Activated T-cell treated with anti-CD3 and anti-CD28 coated beads, Interleukin-2, amount 50 U/mL, for 4 hours (primary cell): ENCODE measurements at regions not wholly inside any gene's neighbourhood (a gene's known extent, or its start where the extent isn't known, plus 50 kb on each side); places are given as distances from the start of the nearest gene placed in this dataset.

Experiments used
- ATAC-seq, 2 donors: fragments of 200-7000 bp; cut with Tn5 transposase; one replicate each; pipeline ENCODE4 v1.10.0; 2021
- DNase-seq: peaks from one replicate; pipeline ENCODE4 v3.0.0-alpha.2; 2020
- H3K27me3 Mint-ChIP-seq: one replicate; pipeline ENCODE4 v1.8.0; 2021; ENCODE audit warnings: low read depth, mixed read lengths
- H3K36me3 Mint-ChIP-seq: one replicate; pipeline ENCODE4 v1.8.0; 2022; ENCODE audit warnings: mixed read lengths; ENCODE audit not compliant: insufficient read depth
- H3K4me1 Mint-ChIP-seq: one replicate; pipeline ENCODE4 v1.8.0; 2021; ENCODE audit warnings: low read depth, mixed read lengths
- H3K4me3 Mint-ChIP-seq: one replicate; pipeline ENCODE4 v1.8.0; 2021; ENCODE audit warnings: mild to moderate bottlenecking, moderate library complexity, mixed read lengths
- H3K9me3 Mint-ChIP-seq: one replicate; pipeline ENCODE4 v1.8.0; 2021; ENCODE audit warnings: mixed read lengths

DNA sequence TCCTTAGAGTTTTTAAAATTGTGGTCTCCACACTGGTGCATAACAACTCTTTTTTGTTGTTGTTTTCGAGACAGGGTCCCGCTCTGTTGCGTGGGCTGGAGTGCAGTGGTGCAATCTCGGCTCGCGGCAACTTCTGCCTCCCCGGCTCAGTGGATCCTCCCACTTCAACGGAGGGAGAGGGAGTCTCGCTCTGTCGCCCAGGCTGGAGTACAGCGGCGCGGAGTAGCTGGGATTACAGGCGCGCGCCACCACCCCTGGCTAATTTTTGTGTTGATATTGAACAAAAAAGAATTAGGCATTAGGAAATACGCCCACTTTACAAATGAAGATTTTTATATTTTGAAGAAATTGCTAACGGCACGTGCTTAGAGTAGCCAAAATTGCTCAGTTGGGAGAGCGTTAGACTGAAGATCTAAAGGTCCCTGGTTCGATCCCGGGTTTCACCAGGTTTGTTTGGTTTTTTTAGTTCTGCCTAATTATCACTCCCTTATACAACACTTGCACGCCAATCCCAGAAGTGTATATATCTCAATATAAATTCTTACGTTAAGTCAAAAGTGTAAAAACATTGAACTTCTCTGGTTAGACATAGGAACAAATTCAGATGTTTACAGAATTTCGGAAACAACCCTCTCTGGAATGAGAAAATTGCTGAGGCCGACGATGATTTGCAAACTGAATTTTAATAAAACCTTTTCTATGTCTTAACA is 159.6 kb downstream of the TRIM27 start:
- peaks cover 82% of the 10 kb centered on the region for H3K27me3 Mint-ChIP-seq

DNA sequence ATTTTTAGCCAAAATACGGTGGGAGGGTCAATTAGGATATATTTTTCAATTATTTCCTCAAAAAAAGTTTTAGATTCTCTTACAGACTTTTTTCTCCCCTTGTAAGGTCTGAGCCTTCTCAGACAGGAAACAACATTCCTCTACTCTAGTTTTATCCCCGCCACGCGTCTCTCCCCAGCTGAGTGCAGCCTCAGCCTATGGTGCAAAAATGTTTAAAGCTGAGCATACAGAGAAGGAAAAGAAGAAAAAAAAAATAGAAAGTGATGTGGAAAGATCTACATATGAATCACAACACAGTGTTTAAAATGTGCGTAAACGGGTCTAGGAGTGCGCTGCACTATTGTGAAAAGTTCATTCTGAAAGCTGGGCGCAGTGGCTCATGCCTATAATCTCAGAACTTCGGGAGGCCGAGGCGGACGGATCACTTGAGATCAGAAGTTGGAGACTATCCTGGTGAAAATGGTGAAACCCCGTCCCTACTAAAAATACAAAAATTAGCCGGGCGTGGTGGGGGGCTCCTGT is 159.0 kb downstream of the TRIM27 start:
- H3K4me3 Mint-ChIP-seq = no peak overlapping the region
- peaks cover 5% of the 10 kb centered on the region for H3K9me3 Mint-ChIP-seq
- peaks cover 87% of the 10 kb centered on the region for H3K27me3 Mint-ChIP-seq
- ATAC-seq (no peak), DNase-seq (no peak)
- H3K36me3 Mint-ChIP-seq = no peaks in the 10 kb centered on the region
- H3K4me1 Mint-ChIP-seq = no peaks in the 10 kb centered on the region

More for the DNA sequence above, 159.6 kb downstream of the TRIM27 start:
- Mint-ChIP-seq H3K4me1 (no peaks in the 10 kb centered on the region), H3K4me3 (no peak overlapping the region), H3K36me3 (no peaks in the 10 kb centered on the region), H3K9me3 (peaks cover 5% of the 10 kb centered on the region)
- ATAC-seq (no peak), DNase-seq (no peak)

DNA sequence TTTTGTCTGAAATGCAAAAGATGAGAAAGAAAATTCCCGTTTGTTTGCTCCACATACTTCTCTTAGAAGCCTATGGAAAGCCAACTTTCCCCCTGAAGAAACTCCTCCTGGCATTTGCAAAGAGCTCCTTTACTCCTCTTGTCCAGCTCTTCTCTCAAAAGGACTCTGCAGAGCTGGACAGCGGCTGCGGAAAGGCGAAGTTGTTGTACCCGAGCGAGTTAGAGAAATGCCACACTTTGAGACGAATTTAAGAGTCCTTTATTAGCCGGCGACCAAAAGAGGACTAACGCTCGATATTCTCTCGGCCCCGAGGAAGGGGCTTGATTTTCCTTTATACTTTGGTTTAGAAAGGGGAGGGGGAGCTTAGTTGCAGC is 157.8 kb downstream of the TRIM27 start:
- H3K4me3 Mint-ChIP-seq = no peak overlapping the region
- no peaks in the 10 kb centered on the region for H3K4me1 Mint-ChIP-seq
- no peak for ATAC-seq
- H3K36me3 Mint-ChIP-seq = no peaks in the 10 kb centered on the region
- H3K9me3 Mint-ChIP-seq = peaks cover 5% of the 10 kb centered on the region
- H3K27me3 Mint-ChIP-seq = peaks cover 90% of the 10 kb centered on the region
- no peak for DNase-seq

DNA sequence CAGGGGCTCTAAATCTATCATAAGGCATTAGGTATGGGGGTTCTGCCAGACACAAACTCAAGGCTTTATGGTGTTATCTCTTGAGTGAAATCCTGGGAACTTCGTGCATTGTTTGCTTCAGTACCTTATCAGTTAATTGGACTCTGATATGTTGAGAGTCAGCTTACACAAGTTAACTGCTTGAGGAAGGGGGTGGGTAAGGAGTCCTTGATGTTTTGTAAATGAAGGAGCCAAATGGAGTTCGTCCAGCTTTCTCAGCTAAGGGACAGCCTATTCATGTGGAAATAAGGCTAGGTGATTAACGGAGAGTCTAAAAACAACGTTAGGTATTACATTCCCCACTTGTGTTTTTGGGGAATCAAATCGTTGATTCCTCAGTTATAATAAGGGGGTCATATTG is 157.4 kb downstream of the TRIM27 start:
- ATAC-seq = no peak
- no peaks in the 10 kb centered on the region for H3K36me3 Mint-ChIP-seq
- no peak for DNase-seq
- peaks cover 5% of the 10 kb centered on the region for H3K9me3 Mint-ChIP-seq
- H3K4me3 Mint-ChIP-seq = no peak overlapping the region
- peaks cover 95% of the 10 kb centered on the region for H3K27me3 Mint-ChIP-seq
- H3K4me1 Mint-ChIP-seq = no peaks in the 10 kb centered on the region

DNA sequence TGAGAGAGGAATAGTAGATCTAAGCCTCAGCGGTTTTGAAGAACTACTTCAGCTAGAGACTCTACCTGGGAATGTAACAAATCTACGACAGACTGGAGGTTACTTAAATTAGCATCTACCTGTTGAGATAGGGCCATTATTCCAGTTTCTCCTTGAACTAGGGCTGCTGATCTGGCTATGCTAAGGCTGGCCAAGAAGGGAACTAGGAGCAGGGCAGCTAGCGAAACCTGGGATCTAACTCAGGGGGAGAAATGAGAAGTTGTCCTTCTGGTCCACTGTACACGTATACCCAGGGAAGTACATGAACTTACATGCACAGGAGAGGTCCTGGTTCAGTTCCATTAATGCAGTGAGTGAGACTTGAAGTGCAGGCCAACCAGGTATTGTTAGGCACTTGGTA is 156.7 kb downstream of the TRIM27 start:
- ATAC-seq (no peak), DNase-seq (no peak)
- Mint-ChIP-seq H3K27me3 (peaks cover 96% of the 10 kb centered on the region), H3K4me3 (no peak overlapping the region), H3K9me3 (peaks cover 5% of the 10 kb centered on the region), H3K36me3 (no peaks in the 10 kb centered on the region), H3K4me1 (no peaks in the 10 kb centered on the region)

DNA sequence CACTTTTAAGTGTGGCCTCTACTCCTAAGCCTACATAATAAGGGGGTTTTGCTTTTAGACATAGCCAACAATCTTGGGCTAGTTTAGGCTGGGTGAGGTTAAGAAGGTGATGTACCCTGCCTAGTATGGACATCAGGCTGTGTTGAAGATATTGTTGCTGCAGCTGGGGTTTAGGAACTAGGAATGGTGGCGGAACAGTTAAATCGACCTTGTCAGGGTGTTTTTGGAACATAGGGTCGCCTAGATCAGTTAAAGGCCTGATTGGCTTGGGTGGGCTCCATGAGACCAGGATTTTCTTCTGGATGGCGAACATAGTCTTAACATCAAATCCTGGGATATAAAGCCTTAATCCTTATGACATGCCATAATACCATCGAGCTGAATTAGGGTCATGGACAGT is 156.1 kb downstream of the TRIM27 start:
- H3K4me1 Mint-ChIP-seq = no peaks in the 10 kb centered on the region
- H3K36me3 Mint-ChIP-seq = no peaks in the 10 kb centered on the region
- peaks cover 98% of the 10 kb centered on the region for H3K27me3 Mint-ChIP-seq
- DNase-seq = no peak
- H3K4me3 Mint-ChIP-seq = no peak overlapping the region
- peaks cover 5% of the 10 kb centered on the region for H3K9me3 Mint-ChIP-seq
- ATAC-seq = no peak

DNA sequence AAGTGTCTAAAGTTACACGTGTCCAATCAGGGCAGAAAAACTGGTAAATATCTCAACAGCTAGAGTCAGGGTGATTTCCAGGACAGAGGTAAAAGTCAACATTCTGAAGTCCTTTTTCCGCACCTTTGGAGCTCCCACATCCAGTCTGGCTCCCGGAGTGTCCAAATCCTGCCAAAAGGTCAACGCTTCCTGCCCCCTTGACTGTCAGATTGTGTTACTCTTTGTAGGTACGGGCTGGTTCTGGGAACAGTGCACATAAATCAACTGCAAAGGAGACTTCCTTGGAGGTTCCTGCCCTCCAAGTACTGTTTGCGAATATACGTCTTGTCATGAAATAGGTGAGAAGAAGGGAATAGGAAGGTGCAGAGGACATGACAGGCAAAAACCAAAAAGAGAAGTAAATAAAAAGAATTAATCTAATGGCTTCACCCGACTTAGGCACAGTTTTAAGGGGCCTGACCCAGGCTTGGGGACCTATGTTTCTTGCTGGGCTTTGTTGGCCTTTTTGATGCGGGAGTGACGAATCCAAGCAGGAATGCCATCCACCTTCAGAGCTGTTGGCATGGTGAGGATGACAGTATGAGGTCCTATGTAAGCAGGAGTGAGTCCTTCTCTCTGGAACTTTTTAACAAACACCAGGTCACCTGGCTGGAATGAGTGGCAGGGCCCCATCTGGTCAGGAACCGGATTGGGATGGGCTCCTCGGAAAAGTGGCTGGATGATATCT is 155.4 kb downstream of the TRIM27 start:
- ATAC-seq = no peak
- peaks cover 11% of the 10 kb centered on the region for H3K9me3 Mint-ChIP-seq
- DNase-seq = no peak
- H3K27me3 Mint-ChIP-seq = peaks cover 99% of the 10 kb centered on the region
- peaks cover 3% of the 10 kb centered on the region for H3K36me3 Mint-ChIP-seq
- no peak overlapping the region for H3K4me3 Mint-ChIP-seq
- H3K4me1 Mint-ChIP-seq = peaks cover 5% of the 10 kb centered on the region

DNA sequence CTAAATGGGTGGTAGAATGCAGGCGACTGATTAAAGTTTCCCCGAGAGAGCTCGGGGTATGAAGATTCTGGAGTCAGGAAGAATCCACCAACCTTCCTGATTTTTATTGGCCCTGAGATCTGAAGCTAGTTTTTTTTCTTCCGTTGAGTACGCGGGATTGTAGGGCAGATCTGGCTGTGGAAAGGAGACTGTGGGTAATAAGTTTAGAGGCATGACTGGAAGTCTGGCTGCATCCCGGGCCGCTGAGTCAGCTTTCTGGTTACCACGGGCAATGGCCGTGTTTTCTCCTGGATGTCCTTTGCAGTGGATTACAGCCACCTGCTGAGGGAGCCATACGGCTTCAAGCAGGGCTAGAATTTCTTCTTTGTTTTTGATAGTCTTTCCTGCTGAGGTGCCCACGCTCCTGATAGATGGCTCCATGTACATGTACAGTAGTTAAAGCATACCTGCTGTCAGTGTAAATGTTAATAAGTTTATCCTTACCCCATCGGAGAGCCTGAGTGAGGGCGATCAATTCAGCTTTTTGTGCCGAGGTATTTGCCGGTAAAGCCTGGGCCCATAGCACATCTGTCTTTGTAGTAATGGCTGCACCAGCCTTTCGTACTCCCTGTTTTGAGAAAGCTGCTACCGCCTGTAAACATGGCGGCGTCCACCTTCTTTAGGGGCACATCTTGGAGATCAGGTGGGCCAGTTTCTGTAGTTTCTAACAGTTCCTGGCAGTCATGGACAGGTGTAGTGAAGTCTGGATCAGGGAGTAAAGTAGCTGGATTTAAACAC is 154.0 kb downstream of the TRIM27 start:
- Mint-ChIP-seq H3K4me3 (no peak overlapping the region), H3K27me3 (peaks cover 99% of the 10 kb centered on the region), H3K9me3 (peaks cover 18% of the 10 kb centered on the region), H3K36me3 (peaks cover 3% of the 10 kb centered on the region), H3K4me1 (peaks cover 5% of the 10 kb centered on the region)
- DNase-seq (no peak), ATAC-seq (no peak)

DNA sequence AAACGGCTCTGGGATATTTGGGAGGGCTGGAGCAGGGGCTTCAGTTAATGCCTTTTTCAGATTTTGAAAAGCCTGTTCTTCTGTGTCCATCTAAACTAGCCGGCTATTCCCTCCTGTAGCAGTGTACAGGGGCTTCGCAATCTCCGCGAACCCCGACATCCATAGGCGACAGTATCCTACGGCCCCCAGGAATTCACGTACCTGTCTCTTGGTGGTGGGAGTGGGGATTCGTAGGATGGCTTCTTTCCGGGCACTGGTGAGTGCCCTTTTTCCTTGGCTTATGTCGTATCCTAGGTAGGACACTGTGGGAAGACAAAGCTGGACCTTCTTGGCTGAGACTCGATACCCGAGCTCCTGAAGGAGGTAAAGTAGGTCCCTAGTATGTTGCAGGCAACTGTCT is 153.1 kb downstream of the TRIM27 start:
- ATAC-seq (no peak), DNase-seq (no peak)
- Mint-ChIP-seq H3K9me3 (peaks cover 21% of the 10 kb centered on the region), H3K4me3 (no peak overlapping the region), H3K4me1 (peaks cover 5% of the 10 kb centered on the region), H3K36me3 (peaks cover 3% of the 10 kb centered on the region), H3K27me3 (peaks cover 97% of the 10 kb centered on the region)

DNA sequence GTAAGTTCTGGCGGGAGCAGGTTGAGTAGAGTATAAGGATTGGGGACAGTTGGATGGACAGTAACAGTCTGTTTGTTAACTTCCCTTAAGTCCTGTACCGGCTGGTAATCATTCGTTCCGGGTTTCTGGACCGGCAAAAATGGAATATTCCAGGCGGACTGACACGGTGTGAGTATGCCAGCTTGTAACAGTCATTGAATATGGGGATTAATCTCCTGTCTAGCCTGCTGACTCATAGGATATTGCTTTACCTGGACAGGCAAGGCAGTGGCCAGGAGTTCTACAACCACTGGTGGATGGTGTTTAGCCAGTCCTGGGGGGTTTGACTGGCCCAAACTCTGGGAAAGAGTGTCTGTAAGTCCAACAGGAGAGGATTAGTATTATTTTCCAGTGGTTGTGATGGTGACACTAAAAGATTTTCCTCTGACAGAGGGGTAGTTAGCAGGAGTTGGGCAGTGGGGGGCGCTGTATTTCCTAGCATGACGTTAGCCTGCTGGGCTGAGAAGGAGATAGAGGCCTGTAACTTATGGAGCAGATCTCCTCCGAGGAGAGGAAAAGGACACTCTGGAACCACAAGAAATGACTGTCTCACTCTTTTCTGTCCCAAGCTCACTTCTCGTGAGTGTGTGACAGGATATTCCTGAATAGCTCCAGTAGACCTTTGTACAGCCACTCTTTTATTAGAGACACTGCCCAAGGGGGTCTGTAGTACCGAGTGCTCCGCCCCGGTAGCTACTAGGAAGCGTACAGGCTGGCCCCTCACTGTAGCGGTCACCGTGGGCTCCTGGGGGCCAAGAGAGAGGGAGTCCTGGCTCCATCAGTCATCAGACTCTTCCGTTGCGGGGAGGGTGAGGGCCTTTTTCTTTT is 152.2 kb downstream of the TRIM27 start:
- no peak overlapping the region for H3K4me3 Mint-ChIP-seq
- no peak for ATAC-seq

DNA sequence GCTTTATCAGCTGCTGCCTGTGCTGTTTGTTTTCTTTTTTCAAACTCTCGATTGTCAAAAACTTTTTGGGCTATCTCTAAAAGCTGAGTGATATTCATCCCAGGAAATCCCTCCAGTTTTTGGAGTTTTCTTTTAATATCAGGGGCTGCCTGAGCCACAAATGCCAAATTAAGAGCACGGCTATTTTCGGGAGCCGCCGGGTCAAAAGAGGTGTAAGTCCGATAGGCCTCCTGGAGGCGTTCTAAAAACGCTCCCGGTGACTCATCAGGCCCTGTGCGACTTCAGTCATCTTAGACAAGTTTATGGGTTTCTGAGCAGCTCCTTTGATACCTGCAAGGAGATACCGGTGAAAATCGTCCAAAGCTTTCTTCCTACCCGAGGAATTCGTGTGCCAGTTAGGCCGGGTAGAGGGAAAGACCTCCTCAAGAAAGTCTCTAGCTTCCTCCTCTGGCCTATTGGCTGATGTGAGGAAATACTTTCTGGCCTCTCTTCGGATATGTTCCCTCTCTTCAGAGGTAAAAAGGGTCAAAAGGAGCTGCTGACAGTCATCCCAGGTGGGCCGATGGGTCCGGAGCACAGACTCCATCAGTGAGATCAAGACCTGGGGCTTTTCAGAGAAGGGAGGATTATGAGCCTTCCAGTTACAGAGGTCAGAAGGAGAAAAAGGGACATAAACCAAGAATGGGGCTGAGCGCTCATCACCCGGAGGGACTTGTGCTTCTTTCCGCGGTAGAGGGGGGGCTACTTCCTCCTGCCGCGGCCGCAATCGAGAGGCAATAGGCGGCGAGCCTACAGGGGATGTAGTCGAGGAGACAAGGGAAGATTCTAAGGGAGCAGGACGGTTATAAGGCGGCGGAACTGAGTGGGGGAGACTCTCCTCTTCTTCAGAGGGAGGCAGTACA is 151.1 kb downstream of the TRIM27 start:
- peaks cover 97% of the 10 kb centered on the region for H3K27me3 Mint-ChIP-seq
- H3K4me1 Mint-ChIP-seq = peaks cover 5% of the 10 kb centered on the region
- H3K4me3 Mint-ChIP-seq = no peak overlapping the region
- peaks cover 24% of the 10 kb centered on the region for H3K9me3 Mint-ChIP-seq
- ATAC-seq = no peak
- no peak for DNase-seq
- H3K36me3 Mint-ChIP-seq = peaks cover 3% of the 10 kb centered on the region

More for the DNA sequence above, 152.2 kb downstream of the TRIM27 start:
- Mint-ChIP-seq H3K27me3 (peaks cover 97% of the 10 kb centered on the region), H3K36me3 (peaks cover 3% of the 10 kb centered on the region), H3K9me3 (peaks cover 24% of the 10 kb centered on the region), H3K4me1 (peaks cover 5% of the 10 kb centered on the region)
- DNase-seq = no peak

DNA sequence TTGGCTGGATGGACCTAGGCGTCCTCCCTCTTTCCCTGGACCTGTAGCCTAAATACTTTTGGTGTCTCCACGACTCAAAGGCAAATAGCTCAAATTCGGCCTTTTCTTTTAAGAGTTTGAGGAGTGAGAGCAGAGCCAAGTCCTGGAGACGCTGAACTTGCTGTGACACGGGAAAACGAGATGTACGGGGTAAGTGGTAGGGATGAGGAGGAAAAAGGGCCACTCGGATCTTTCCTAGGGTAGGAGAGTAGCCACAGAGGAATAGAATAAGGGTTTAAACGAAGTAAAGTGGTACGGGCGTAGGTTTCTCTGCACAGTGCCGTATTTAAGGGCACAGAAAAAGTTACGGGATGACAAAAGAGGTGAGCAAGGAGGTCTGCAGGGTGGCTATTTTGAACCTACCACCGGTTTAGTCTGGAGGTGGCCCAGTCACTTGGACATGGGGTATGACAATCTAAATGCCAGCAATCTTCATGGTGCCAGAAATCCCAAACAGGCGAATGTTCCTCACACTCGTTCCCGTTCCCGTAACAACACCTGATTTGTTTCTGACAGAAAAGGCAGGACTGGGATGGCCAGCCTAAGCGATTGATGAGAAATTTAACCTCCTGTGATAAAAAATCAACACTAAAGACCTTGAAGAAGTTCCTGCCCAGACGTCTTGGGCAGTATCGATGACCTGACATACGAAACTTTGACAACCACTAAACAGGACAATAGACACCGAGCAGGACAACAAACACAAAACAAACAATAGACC is 149.3 kb downstream of the TRIM27 start:
- H3K36me3 Mint-ChIP-seq = peaks cover 5% of the 10 kb centered on the region
- H3K4me3 Mint-ChIP-seq = no peak overlapping the region
- peaks cover 33% of the 10 kb centered on the region for H3K9me3 Mint-ChIP-seq
- H3K27me3 Mint-ChIP-seq = peaks cover 95% of the 10 kb centered on the region
- ATAC-seq (no peak), DNase-seq (no peak)
- H3K4me1 Mint-ChIP-seq = peaks cover 5% of the 10 kb centered on the region
